Psoas muscle (tissue), 7 donors: ENCODE measurements at regions not wholly inside any gene's neighbourhood (a gene's known extent, or its start where the extent isn't known, plus 50 kb on each side); places are given as distances from the start of the nearest gene placed in this dataset.

Experiments used
- ATAC-seq, 4 donors: fragments of 200-7000 bp; cut with Tn5 transposase; one replicate each; pipeline ENCODE4 v1.9.1; 2020; ENCODE audit warnings: moderate library complexity in 3 of 4, mild to moderate bottlenecking in 2 of 4
- DNase-seq, 2 donors: peaks; one replicate each; pipeline ENCODE4 v3.0.0-alpha.2; 2020
- H3K27ac ChIP-seq: fragments of 200-600 bp; one replicate; pipeline ENCODE4 v1.8.0; 2022
- H3K27me3 ChIP-seq, 3 donors: fragments of 200-600 bp in 1 of 3; one replicate each; pipeline versions ENCODE4 v1.6.1 to v1.8.0; 2013 to 2022; ENCODE audit warnings: low read length in 2 of 3, mild to moderate bottlenecking in 2 of 3, moderate library complexity in 1 of 3; ENCODE audit not compliant: insufficient read depth in 3 of 3
- H3K36me3 ChIP-seq, 2 donors: fragments of 200-600 bp in 1 of 2; one replicate each; pipeline versions ENCODE4 v1.6.1 to v1.8.0; 2013 to 2022; ENCODE audit warnings: low read depth in 1 of 2, mild to moderate bottlenecking in 1 of 2, moderate library complexity in 1 of 2; ENCODE audit not compliant: insufficient read depth in 1 of 2
- H3K4me1 ChIP-seq: fragments of 200-600 bp; one replicate; pipeline ENCODE4 v1.8.0; 2022
- H3K4me3 ChIP-seq: fragments of 200-600 bp; one replicate; pipeline ENCODE4 v1.8.0; 2022; ENCODE audit warnings: mild to moderate bottlenecking
- H3K9me3 ChIP-seq: fragments of 200-600 bp; one replicate; pipeline ENCODE4 v1.8.0; 2022
- CTCF ChIP-seq: fragments of 200-600 bp; IDR thresholded peaks from one replicate; pipeline ENCODE4 v1.8.0; 2022; ENCODE audit warnings: antibody characterized with exemption
- WGBS, 3 donors: extraction: QIAGEN DNeasy Blood & Tissue Kit; methylation state at CpG; one replicate each; pipeline versions ENCODE4 v1.1.6 to v1.1.7; 2013; 5-methylcytosine and 5-hydroxymethylcytosine counted together
- intact Hi-C, 2 donors: fragments of 100-400 bp; cut with DNase I; formaldehyde crosslinking; loops; one replicate each; pipeline versions ENCODE4 v1.11.0 to v1.14.2; 2022
- donor health status: healthy with polysubstance abuse.
- donor health status: DM: no; HTN: no; CAD: no; lungs with moderate emphysema.
- donor health status: Bipolar disorder and iron deficiency.
- donor health status: healthy.
- donor health status: DM: yes; HTN: yes; CAD: no.
- donor health status: DM: no; HTN: no; CAD: no.
- donor health status: DM: yes; HTN: yes; CAD: no.

- no peak for TF ChIP-seq CTCF
- no peak for ATAC-seq
These were observed 447.6 kb upstream of the IL12A start for GRCh38 chr3:159540882-159541495.

GRCh38 chr3:159548675-159549335 lies 439.8 kb upstream of the IL12A start:
- intact Hi-C loops, result no loop called here
- Histone ChIP-seq H3K36me3 (no peaks in the 10 kb centered on the region), H3K9me3 (peaks cover 4% of the 10 kb centered on the region), H3K4me1 (no peaks in the 10 kb centered on the region), H3K4me3 (no peak overlapping the region), H3K27me3 (no peaks in the 10 kb centered on the region), H3K27ac (no peak overlapping the region)
- 79 to 80% (median 80%) methylated on average over 3 of the region's 3 CpGs for WGBS, 3 donors
- ATAC-seq (no peak), DNase-seq (no peak)
- TF ChIP-seq CTCF, result no peak

More at GRCh38 chr3:159540882-159541495, 447.6 kb upstream of the IL12A start:
- DNase-seq, result no peak
- no peaks in the 10 kb centered on the region for H3K27me3 ChIP-seq
- H3K36me3 ChIP-seq, result no peaks in the 10 kb centered on the region
- H3K9me3 ChIP-seq, result no peaks in the 10 kb centered on the region
- H3K27ac ChIP-seq, result no peak overlapping the region
- intact Hi-C loops, result no loop called here
- H3K4me3 ChIP-seq, result no peak overlapping the region
- WGBS, 3 donors, result 33 to 44% (median 40%) methylated on average over 2 of the region's 2 CpGs
- no peaks in the 10 kb centered on the region for H3K4me1 ChIP-seq

GRCh38 chr3:159555205-159555604 lies 433.4 kb upstream of the IL12A start:
- no peak overlapping the region for H3K27ac ChIP-seq
- no peaks in the 10 kb centered on the region for H3K4me1 ChIP-seq
- DNase-seq (no peak), ATAC-seq (no peak)
- H3K36me3 ChIP-seq, result no peaks in the 10 kb centered on the region
- no peak overlapping the region for H3K4me3 ChIP-seq
- no peak for TF ChIP-seq CTCF
- H3K9me3 ChIP-seq, result no peaks in the 10 kb centered on the region
- H3K27me3 ChIP-seq, result no peaks in the 10 kb centered on the region
- intact Hi-C loops, result no loop called here

GRCh38 chr3:159559771-159560170 lies 428.9 kb upstream of the IL12A start:
- H3K4me1 ChIP-seq, result no peaks in the 10 kb centered on the region

More at GRCh38 chr3:159559771-159560170, 428.9 kb upstream of the IL12A start:
- intact Hi-C loops, result no loop called here
- no peaks in the 10 kb centered on the region for H3K9me3 ChIP-seq
- DNase-seq (no peak), ATAC-seq (no peak)
- H3K27me3 ChIP-seq, result no peaks in the 10 kb centered on the region
- no peaks in the 10 kb centered on the region for H3K36me3 ChIP-seq
- 87 to 91% (median 90%) methylated on average over 1 of the region's 1 CpG for WGBS, 3 donors
- no peak overlapping the region for H3K27ac ChIP-seq
- H3K4me3 ChIP-seq, result no peak overlapping the region
- no peak for TF ChIP-seq CTCF
